ENCODE measurements at regions not wholly inside any gene's neighbourhood (a gene's known extent, or its start where the extent isn't known, plus 50 kb on each side); places are given as distances from the start of the nearest gene placed in this dataset.
A peak's percentile ranks its signal among the peaks of the same experiment; 100 is the strongest.

DNA sequence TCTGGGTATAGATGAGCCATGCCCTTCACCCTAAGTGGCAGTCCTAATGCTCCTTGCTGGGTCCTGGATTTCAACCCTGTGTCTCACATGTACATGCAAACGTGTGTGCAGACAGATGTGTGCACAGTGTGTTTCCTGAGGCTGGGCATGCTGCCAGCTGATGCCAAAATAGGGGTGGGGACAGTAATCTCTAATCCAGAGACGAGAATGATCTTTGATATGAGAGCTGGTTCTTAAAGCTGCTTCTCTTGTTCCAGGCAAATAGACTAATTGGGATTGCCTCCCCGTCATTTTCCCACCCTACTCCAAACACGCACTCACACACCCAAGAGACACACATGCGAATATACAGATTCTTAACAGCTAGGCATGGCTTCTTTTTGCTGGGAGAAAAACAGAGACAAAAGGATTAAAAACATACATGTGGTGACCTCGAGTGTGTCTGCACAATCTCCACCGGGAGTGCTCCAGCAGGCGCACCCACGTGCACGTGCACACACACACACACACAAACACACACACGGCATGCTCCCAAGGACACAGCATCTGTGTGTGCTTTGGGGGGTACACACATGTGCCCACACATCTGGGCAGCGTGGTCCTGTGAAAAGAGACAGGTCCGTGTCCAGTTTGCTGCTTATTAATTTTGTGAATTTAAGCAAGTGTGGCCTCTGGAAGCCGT lies 102.1 kb upstream of the ZBTB40 start:
- no peak for DNase-seq

DNA sequence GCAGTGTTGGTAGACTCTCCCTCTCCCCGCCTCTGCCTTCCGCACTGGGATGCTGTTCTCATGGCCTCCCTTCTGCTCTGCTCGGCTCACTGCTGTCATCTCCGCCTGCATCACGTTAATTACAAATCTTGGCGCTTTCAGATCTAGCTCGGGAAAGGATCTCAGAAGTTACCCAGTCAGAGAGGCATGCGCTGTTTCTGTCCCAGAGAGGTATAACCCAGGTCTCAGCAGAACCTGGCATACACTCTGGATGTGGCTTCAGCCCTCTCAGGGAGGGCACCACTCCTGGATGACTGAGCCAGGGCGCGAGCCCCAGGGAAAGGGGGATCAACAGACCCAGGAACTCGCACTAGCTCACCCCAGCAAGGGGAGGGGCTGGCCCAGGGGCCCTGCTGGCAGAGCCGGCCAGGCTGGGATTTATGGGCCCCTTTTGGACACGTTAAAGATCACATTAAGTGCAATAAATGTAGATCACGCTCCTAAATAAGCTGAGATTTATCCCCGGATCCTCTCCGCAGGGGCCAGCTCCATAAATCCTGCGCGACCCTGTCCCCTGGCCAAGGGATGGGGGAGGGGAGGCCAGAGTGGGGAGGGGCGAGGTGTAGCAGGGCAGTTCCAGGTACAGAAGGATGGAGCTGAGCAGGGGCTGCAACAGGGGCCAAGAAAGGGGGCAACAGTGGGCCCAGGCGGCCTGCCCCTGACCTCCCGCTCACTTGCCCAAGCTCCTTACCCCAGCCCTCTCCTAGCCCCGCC lies 101.3 kb upstream of the ZBTB40 start:
- peak in 1 of 51 donors; percentile 33 for DNase-seq

DNA sequence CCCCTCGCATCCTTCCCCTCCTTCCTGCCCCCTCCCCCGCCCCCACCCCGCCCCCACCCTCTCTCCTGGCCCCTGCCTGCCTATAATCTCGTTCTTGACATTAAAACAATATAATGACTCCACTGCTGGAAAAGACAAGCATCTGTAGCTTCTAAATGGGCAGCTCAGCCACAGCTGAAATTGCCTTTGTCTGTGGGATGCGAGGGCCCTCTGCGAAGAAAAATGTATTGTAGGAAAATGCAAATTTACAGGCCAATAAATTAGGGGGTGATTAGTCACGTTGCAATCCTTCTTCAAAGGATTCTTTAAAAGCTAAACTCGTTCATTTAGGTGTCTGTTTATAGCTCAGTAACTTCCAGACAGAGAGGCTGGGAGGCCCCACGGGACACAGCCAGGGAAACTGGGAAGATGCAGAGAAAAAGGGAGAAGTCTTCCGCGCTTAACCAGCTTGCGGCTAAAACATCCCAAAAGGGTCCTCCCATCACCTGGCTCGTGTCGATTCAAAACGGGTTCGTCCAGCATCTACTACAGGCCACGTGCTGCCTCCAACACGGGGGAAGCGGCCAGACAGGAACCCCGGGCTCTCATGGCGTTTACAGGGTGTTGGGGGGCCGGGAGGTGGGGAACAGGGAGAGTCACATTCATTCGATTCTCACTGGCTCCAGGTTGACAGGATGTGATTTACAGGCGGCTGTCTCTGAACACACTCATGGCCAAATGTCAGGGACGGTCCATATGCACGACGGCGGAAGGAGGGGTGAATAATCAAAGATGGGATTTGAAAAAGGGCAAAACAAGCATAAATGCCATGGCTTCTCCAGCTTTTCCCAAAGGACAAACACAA lies 100.5 kb upstream of the ZBTB40 start:
- DNase-seq = no peak

DNA sequence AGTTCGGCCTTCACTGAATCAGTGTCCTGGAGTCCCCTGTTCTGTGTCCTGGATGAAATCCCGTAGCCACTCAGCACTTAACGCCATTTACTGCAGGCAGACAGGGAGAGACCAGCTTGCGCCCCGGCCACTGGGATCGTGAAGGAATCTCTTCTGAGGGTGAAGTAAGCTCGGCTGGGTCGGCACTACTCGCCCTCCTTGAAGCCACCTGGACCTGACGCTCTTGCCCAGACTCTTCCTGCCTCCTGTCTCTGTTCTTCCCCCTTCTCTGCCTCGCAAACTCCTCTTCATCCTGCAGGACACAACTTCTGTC lies 99.9 kb upstream of the ZBTB40 start:
- no peak for DNase-seq

DNA sequence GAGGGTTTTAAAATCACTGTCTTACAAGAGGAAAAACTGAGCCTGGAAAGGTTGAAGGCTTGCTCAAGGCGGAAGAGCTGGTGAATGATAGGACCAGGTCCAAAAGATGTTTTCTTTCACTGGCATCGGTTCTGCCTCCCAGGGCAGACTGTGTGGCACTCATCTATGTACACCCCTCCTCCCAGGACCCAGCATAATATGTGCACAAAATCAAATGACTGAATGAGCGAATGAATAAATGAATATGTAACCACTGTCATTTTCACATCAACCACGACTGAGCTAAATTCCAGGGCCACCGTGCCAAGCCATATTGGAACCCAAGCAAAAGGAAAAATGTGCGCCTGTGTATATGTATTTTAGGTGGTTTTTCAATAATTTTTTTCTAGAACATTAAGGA lies 99.3 kb upstream of the ZBTB40 start:
- DNase-seq = no peak

DNA sequence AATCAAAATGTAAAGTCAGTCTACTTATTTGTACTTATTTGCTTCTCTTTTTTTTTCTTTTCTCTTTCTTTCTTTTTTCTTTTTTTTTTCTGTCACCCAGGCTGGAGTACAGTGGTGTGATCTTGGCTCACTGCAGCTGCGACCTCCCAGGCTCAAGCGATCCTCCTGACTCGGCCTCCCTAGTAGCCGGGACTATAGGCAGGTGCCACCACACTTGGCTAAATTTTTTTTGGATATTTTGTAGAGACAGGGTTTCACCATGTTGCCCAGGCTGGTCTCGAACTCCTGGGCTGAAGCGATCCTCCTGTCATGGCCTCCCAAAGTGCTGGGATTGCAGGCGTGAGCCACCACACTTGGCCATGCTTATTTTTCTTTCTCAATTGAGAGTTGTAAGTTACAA lies 98.8 kb upstream of the ZBTB40 start:
- DNase-seq = no peak

DNA sequence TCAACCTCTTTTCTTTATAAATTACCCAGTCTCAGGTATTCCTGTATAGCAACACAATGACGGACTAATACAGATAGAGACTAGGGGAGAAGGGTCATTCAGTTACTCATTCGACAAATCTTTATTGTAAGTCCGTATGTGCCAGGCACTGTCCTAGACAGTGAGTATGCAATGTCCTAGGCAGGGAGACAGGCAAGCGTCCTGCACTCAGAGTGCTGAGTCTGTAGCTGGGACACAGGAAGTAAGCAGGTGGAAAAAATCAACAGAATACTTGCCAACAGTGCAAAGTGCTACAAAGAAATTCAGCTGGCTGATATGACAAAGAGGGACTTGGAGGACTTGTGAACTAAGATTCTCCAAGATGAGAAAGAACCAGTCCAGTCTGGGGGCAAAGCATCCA lies 92.2 kb upstream of the ZBTB40 start:
- DNase-seq = no peak

DNA sequence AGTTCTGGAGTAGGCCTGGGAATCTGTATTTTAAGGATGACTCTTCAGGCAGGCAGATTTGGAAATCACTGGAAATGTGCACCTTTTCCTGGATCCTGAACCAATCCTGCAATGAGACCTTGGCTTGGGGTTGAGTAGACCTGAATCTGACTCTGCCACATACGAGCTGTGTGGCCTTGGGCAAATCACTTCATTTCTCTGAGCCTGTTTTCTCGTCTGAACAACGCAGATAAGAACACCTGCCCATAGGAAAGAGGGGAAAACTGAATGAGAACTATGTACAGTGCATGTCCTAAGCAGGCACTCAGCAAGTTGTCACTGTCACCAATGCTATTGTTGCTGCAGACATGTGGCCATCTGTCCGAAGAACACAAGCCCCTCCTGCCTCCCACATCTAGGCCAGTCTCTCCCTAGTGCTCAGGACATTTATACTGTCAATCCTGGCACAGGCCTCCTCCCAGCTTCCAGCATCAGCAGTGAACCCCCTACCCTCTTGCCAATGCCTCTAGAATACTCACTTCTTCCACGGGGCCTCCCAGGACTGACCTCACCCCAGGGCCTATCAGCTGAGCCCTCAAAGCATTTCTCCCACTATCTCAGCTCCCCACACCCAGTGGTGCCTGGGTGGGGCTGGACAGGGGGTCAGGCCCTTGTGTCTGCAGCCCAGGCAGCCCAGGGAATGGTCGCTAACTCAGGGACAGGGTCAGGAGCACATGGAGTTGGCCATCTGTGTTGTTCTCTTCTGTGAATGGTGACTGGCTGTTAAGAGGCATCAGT lies 88.8 kb upstream of the ZBTB40 start:
- no peak for DNase-seq

DNA sequence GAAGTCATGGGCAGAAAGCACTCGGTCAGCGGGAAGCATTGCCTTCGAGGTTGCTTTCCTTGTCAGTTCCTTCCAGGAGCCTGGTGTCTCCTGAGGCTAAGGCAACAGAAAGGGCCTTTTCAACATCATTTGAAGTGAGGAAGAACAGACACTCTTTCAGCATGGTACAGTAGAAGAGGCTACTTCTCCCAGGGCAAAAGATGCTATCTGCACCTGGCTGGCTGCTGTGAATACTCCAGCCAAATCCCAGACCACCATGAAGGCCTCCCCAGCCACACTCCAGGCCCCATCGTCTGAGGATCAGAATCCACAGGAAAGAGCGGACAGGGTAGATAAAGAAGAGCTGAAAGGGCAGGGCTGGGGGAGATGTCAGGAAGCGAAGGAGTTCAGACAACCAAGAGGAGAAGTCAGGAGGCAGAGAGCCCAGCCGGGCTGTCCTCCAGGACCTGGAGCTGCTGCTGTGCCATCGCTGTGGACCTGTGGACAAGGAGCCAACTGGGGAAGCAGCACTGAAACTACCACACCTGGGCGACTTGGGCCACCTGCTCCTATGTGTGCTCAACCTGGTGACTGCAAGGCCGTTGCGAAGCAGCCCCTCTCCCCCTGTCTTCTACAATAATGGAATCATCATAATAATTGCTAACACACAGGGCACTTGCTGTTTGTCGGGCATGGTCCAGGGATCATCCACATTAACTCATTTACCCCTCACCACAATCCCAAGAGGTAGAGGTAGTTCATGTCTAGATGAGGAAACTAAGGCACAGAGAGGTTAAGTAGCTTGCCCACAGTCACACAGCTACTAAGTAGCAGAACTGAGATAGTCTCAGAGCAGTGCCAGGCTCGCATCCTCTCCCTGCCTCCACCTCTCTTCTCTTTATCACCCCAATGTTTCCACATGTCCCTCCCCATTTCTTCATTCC lies 88.0 kb upstream of the ZBTB40 start:
- no peak for DNase-seq

DNA sequence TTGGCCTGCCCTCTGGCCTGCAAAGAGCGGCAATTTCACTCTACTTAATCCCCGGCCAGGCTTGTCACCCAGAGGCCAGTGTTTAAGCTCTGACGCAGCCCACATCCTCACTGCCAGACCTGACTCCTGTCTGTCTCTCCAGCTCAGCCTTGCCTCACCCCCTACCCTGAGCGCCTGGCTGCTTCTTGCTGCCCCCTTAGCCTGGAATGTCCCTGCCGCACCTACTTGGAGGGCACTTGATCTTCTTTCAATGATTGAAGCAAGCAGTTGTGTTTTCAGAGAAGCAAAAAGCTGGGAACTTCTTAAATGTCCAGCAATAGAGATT lies 87.4 kb upstream of the ZBTB40 start:
- no peak for DNase-seq

DNA sequence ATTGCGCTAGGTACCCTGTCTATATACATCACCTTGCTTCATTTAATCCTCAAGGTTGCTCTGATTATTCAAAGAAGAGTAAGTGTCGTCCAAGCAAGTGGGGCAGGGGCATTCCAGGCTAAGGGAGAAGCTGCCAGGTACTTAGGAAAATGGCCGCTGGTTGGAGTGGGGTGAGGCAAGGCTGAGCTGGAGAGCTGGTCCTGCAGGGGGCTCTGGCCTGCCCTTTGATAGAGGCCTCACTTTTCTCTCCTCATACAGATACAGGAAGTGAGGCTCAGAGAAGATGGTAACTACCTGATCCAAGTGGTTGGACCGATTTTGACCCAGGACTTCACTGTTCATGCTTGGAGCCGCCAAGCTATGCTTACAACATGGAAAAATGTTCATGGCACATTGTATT lies 86.9 kb upstream of the ZBTB40 start:
- no peak for DNase-seq

DNA sequence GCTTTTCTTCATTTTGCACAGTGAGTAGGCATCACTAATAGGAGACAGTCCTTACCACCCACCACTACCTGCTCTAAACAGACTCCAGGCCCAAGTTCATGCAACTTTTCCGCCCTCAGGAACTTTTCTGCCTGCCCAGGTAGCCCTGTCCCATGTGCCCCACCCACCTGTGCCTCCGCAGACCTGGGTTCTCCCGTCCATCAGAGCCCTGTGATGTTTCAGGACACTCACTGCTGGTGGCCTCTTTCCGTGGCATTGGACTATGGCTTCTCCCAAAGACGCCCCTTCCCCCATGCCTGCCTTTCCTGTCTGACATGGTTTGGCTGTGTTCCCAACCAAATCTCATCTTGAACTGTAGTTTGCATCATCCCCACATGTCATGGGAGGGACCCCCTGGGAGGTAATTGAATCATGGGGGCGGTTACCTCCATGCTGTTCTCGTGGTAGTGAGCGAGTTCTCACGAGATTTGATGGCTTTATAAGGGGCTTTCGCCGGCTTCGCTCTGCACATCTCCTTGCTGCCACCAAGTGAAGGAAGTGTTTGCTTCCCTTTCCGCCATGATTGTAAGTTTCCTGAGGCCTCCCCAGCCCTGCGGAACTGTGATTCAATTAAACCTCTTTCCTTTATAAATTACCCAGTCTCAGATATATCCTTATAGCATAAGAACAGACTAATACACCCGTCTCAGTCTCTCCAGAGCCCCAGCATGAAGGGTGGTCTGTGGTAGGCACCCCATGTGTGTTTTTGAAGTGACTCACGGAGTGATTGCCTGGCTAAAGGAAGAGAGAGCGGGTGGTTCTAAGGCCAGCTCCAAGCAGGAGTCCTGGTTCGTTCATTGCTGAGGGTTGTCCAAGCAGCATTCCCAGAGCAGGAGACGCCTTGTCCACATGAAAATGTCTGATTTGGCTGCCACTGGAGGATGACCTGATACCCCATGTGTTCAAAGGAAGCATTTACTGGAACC lies 86.0 kb upstream of the ZBTB40 start:
- no peak for DNase-seq

DNA sequence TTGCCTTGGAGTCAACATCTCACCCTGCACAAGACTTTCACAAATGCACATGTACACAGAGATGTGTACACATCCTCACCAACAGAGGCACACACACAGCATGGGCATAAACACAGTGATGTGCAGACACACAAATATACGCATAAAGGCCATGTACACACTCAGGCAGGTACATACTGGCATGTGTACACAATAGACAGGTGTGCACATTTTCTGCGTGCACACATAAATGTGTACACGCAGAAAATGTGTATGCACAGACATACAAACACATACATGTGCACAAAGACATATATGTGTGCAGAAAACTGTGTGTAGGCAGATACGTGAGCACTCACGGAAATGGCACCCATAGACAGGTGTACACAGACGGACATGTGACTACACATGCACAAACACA lies 85.3 kb upstream of the ZBTB40 start:
- no peak for DNase-seq

DNA sequence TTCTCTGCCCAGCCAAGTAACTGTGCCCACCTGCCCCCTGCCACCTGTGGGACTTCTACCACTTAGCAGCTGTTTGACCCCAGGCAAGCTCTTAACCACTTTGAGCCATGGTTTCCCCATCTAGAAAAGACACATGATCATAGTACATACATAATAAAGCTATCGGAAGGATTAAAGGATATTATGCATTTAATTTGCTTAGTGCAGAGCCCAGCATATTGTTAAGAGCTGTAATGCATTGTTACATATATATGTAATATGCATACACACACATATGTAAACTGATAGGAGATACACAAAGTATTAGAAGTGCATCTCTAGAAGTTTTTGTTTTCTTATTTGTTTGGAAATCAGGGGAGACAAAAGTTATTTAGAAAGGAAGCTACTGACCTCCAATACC lies 83.5 kb upstream of the ZBTB40 start:
- no peak for DNase-seq

DNA sequence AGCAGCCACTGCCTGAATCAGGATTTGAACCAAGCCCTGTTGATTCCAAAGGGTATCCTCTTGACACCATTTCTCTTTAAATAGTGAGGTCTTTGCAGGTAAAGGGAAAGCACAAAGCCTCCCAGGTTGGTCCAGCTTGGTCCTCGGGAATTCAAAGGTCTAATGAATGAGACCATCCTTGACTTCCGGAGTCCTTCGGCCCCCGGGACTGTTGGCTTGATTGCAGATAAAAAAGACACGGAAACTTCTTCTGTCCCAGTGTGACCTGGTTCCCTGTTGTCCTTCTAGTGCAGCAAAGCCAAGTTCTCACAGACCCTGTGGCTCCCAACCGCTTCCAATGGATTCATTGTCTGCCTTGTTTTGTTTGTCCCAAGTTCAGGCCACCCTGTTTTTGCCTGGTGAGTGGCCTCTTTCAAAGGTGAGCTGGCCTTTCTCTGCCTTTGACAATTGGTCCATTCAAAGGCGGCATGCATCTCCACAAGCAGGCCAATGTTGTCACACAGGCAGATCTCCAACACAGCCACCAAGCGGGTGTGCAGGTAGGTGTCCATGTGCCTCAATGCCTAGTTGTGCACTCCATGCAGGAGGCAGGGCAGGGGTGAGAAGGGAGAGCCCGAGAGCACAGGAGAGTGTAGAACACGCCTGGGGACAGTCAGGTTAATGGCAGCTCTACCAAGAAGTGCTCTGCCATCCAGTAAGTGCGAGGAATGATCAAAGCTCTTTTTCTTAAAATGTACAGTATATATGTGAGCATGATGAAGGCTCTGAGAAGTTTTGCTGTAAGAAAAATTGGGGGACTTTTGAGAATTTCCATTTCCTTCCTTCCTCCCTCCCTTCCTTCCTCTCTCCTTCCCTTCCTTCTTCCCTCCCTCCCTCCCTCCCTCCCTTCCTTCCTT lies 82.1 kb upstream of the ZBTB40 start:
- no peak for DNase-seq

DNA sequence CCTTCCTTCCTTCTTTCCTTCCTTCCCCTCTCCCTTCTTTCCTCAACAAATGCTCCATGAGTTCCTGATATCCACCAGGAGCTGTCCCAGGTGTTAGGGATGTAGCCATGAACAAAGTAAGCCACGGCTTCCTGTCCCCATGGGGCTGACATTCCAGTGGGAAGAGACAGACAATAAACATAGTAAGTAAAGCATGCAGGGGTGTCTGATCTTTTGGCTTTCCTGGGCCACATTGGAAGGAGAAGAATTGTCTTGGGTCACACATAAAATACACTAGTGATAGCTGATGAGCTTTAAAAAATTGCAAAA lies 81.5 kb upstream of the ZBTB40 start:
- no peak for DNase-seq

DNA sequence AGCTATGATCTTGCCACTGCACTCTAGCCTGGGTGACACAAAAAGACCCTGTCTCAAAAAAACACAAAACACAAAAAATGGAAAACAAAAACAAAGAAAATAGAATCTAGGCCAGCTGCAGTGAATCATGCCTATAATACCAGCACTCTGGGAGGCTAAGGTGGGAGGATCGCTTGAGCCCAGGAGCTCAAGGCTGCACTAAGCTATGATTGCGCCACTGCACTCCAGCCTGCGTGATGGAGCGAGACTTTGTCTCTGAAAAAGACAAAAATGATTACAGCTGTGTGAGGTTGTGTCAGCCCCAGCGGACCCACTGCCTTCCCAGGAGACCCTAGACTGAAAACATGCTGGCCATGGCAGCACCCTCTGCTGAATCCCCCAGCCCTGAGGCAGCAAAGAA lies 80.2 kb upstream of the ZBTB40 start:
- no peak for DNase-seq

DNA sequence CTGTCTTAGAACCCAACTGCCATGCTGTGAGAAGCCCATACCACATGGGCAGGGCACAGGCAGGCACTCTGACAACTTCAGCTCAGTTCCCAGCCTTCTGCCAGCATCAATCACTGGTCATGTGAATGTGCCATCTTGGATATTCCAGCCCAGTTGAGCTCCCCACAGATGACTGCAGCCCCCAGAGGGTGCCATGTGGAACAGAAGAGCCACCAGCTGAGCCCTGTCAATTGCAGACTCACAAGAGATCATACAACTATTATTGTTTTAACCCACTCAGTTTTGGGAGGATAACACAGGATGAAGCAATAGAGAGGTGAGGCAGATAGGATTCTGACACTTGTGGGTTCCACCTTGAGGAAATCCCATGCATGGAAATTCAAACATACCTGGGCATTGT lies 78.4 kb upstream of the ZBTB40 start:
- DNase-seq = no peak

DNA sequence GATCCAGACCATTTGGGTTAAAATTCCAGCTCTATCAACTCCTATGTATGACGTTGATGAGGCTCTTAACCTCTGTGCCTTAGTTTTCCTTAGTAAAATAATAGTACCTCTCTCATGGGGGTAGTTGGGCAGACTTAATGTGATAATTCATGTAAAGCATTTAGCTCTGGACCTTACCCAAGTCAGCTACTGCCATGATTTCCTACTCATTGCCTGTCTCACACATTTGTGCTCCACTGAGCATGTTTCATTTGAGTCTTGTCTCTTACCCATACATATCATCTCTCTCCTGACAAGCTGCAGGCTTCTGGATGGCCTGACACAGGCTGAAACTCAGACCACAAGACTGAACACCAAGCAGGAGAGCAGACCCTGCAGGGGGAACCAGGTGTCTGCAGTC lies 77.7 kb upstream of the ZBTB40 start:
- DNase-seq = no peak
